WTC11 (cell line): ENCODE measurements at regions not wholly inside any gene's neighbourhood (a gene's known extent, or its start where the extent isn't known, plus 50 kb on each side); places are given as distances from the start of the nearest gene placed in this dataset.
A peak's percentile ranks its signal among the peaks of the same experiment; 100 is the strongest.

ENCODE experiments used
- CREB1 ChIP-seq: sonication (generic); formaldehyde crosslinking; IDR thresholded peaks from 2 replicates; pipeline ENCODE4 v1.8.0; 2023; ENCODE audit warnings: mild to moderate bottlenecking, missing genetic modification reagents
- ELF4 ChIP-seq: sonication (generic); formaldehyde crosslinking; IDR thresholded peaks from 2 replicates; pipeline ENCODE4 v1.8.1; 2022; ENCODE audit warnings: low read depth, mild to moderate bottlenecking, moderate library complexity, missing genetic modification reagents
- JUN ChIP-seq: sonication (generic); formaldehyde crosslinking; IDR thresholded peaks from 2 replicates; pipeline ENCODE4 v1.8.0; 2023; ENCODE audit warnings: mild to moderate bottlenecking, missing genetic modification reagents
- MXD4 ChIP-seq: fragments of 250-450 bp; sonication (Bioruptor Pico); IDR thresholded peaks from 2 replicates; pipeline ENCODE4 v1.8.0; 2021; ENCODE audit warnings: mild to moderate bottlenecking, moderate library complexity, borderline replicate concordance
- NR1H2 ChIP-seq: sonication (generic); formaldehyde crosslinking; IDR thresholded peaks from 2 replicates; pipeline ENCODE4 v1.9.0; 2021; ENCODE audit warnings: mild to moderate bottlenecking, moderate library complexity, missing genetic modification reagents
- OVOL2 ChIP-seq: fragments of 250-450 bp; sonication (Bioruptor Pico); IDR thresholded peaks from 2 replicates; pipeline ENCODE4 v1.9.0; 2021; ENCODE audit warnings: mild to moderate bottlenecking, borderline replicate concordance
- ZNF121 ChIP-seq: sonication (generic); formaldehyde crosslinking; IDR thresholded peaks from 2 replicates; pipeline ENCODE4 v1.8.0; 2023; ENCODE audit warnings: missing genetic modification reagents
- ZNF396 ChIP-seq: fragments of 250-450 bp; sonication (Bioruptor Pico); IDR thresholded peaks from 2 replicates; pipeline ENCODE4 v1.8.0; 2021; ENCODE audit warnings: mild to moderate bottlenecking, moderate library complexity, borderline replicate concordance
- TF ChIP-seq, protein P1 (sequence below): fragments of 200-600 bp; IDR thresholded peaks from 2 replicates; pipeline ENCODE4 v1.8.0; 2022; ENCODE audit warnings: antibody characterized with exemption
- TF ChIP-seq, protein P2 (sequence below): sonication (generic); formaldehyde crosslinking; IDR thresholded peaks from 2 replicates; pipeline ENCODE4 v1.8.1; 2022; ENCODE audit warnings: missing genetic modification reagents, borderline replicate concordance
- TF ChIP-seq, protein P3 (sequence below): sonication (generic); formaldehyde crosslinking; IDR thresholded peaks from 2 replicates; pipeline ENCODE4 v1.8.0; 2022; ENCODE audit warnings: mild to moderate bottlenecking, missing genetic modification reagents
- TF ChIP-seq, protein P4 (sequence below): sonication (generic); formaldehyde crosslinking; IDR thresholded peaks from 2 replicates; pipeline ENCODE4 v1.8.0; 2022; ENCODE audit warnings: mild to moderate bottlenecking, missing genetic modification reagents

DNA sequence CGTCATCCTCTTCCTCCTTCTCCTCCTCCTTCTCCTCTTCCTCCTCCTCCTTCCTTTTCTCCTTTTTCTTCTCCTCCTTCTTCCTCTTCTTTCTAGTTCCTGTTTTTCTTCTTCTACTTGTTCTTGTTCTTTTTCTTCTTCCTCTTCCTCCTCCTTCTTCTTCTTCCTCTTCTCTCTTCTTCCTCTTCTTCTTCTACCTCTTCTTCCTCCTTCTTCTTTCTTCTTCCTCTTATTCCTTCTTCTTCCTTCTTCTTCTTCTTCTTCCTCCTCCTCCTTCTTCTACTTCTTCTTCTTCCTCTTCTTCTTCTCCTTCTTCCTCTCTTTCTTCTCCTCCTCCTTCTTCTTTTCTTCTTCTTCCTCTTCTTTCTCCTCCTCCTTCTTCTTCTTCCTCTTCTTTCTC is 310.2 kb upstream of the LMCD1 start:
- TF ChIP-seq, protein P1, sequence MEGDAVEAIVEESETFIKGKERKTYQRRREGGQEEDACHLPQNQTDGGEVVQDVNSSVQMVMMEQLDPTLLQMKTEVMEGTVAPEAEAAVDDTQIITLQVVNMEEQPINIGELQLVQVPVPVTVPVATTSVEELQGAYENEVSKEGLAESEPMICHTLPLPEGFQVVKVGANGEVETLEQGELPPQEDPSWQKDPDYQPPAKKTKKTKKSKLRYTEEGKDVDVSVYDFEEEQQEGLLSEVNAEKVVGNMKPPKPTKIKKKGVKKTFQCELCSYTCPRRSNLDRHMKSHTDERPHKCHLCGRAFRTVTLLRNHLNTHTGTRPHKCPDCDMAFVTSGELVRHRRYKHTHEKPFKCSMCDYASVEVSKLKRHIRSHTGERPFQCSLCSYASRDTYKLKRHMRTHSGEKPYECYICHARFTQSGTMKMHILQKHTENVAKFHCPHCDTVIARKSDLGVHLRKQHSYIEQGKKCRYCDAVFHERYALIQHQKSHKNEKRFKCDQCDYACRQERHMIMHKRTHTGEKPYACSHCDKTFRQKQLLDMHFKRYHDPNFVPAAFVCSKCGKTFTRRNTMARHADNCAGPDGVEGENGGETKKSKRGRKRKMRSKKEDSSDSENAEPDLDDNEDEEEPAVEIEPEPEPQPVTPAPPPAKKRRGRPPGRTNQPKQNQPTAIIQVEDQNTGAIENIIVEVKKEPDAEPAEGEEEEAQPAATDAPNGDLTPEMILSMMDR: no peak
- TF ChIP-seq ELF4 (CRISPR knock-in tag) (no peak), JUN (CRISPR knock-in tag) (no peak), ZNF121 (CRISPR knock-in tag) (no peak), NR1H2 (CRISPR knock-in tag) (no peak), OVOL2 (CRISPR knock-in tag) (no peak), ZNF396 (CRISPR knock-in tag) (no peak), CREB1 (CRISPR knock-in tag) (no peak), MXD4 (no peak)
- TF ChIP-seq, protein P2, sequence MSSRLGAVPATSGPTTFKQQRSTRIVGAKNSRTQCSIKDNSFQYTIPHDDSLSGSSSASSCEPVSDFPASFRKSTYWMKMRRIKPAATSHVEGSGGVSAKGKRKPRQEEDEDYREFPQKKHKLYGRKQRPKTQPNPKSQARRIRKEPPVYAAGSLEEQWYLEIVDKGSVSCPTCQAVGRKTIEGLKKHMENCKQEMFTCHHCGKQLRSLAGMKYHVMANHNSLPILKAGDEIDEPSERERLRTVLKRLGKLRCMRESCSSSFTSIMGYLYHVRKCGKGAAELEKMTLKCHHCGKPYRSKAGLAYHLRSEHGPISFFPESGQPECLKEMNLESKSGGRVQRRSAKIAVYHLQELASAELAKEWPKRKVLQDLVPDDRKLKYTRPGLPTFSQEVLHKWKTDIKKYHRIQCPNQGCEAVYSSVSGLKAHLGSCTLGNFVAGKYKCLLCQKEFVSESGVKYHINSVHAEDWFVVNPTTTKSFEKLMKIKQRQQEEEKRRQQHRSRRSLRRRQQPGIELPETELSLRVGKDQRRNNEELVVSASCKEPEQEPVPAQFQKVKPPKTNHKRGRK (CRISPR knock-in tag): peak; percentile 84
- TF ChIP-seq, protein P3, sequence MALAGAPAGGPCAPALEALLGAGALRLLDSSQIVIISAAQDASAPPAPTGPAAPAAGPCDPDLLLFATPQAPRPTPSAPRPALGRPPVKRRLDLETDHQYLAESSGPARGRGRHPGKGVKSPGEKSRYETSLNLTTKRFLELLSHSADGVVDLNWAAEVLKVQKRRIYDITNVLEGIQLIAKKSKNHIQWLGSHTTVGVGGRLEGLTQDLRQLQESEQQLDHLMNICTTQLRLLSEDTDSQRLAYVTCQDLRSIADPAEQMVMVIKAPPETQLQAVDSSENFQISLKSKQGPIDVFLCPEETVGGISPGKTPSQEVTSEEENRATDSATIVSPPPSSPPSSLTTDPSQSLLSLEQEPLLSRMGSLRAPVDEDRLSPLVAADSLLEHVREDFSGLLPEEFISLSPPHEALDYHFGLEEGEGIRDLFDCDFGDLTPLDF (CRISPR knock-in tag): no peak
- TF ChIP-seq, protein P4, sequence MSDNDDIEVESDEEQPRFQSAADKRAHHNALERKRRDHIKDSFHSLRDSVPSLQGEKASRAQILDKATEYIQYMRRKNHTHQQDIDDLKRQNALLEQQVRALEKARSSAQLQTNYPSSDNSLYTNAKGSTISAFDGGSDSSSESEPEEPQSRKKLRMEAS (CRISPR knock-in tag): no peak
